ENCODE measurements at regions not wholly inside any gene's neighbourhood (a gene's known extent, or its start where the extent isn't known, plus 50 kb on each side); places are given as distances from the start of the nearest gene placed in this dataset.
"Not testable (repeated sequence)": the region's sequence is repeated elsewhere in the genome, so short reads cannot be mapped to it uniquely, and the experiment has no call there.

GRCh38 chr3:94776401-94776915 lies 713.6 kb downstream of the NSUN3 start:
- no peak for DNase-seq (ENCODE audit: low spot score)
- intact Hi-C loops (cut with micrococcal nuclease), result no loop called here
- Mint-ChIP-seq H3K4me1 (ENCODE audit: low read depth) (no peaks in the 10 kb centered on the region), H3K9me3 (no peaks in the 10 kb centered on the region), H3K36me3 (ENCODE audit: low read depth) (no peaks in the 10 kb centered on the region), H3K27me3 (ENCODE audit: insufficient read depth) (no peaks in the 10 kb centered on the region), H3K27ac (no peak overlapping the region), H3K4me3 (no peak overlapping the region)

GRCh38 chr3:94778289-94778688 lies 715.4 kb downstream of the NSUN3 start:
- DNase-seq (ENCODE audit: low spot score), result no peak
- Mint-ChIP-seq H3K27me3 (ENCODE audit: insufficient read depth) (no peaks in the 10 kb centered on the region), H3K9me3 (no peaks in the 10 kb centered on the region), H3K4me3 (no peak overlapping the region), H3K4me1 (ENCODE audit: low read depth) (no peaks in the 10 kb centered on the region), H3K36me3 (ENCODE audit: low read depth) (no peaks in the 10 kb centered on the region), H3K27ac (no peak overlapping the region)
- intact Hi-C loops (cut with micrococcal nuclease), result no loop called here

GRCh38 chr3:94778814-94779494 lies 716.1 kb downstream of the NSUN3 start:
- DNase-seq (ENCODE audit: low spot score), result no peak
- intact Hi-C loops (cut with micrococcal nuclease), result no loop called here
- Mint-ChIP-seq H3K27me3 (ENCODE audit: insufficient read depth) (no peaks in the 10 kb centered on the region), H3K36me3 (ENCODE audit: low read depth) (no peaks in the 10 kb centered on the region), H3K9me3 (no peaks in the 10 kb centered on the region), H3K4me3 (no peak overlapping the region), H3K27ac (no peak overlapping the region), H3K4me1 (ENCODE audit: low read depth) (no peaks in the 10 kb centered on the region)

- intact Hi-C loops (cut with micrococcal nuclease), result no loop called here
- Mint-ChIP-seq H3K4me3 (no peak overlapping the region), H3K9me3 (no peaks in the 10 kb centered on the region), H3K27me3 (ENCODE audit: insufficient read depth) (no peaks in the 10 kb centered on the region), H3K36me3 (ENCODE audit: low read depth) (no peaks in the 10 kb centered on the region), H3K4me1 (ENCODE audit: low read depth) (no peaks in the 10 kb centered on the region), H3K27ac (no peak overlapping the region)
- no peak for DNase-seq (ENCODE audit: low spot score)
These were observed 716.8 kb downstream of the NSUN3 start for GRCh38 chr3:94779699-94780098.

- H3K4me1 Mint-ChIP-seq (ENCODE audit: low read depth), result no peaks in the 10 kb centered on the region
- no peak overlapping the region for H3K27ac Mint-ChIP-seq
- no peak overlapping the region for H3K4me3 Mint-ChIP-seq
- intact Hi-C loops (cut with micrococcal nuclease), result no loop called here
- H3K9me3 Mint-ChIP-seq, result no peaks in the 10 kb centered on the region
- no peaks in the 10 kb centered on the region for H3K36me3 Mint-ChIP-seq (ENCODE audit: low read depth)
- no peak for DNase-seq (ENCODE audit: low spot score)
- no peaks in the 10 kb centered on the region for H3K27me3 Mint-ChIP-seq (ENCODE audit: insufficient read depth)
These were observed 721.4 kb downstream of the NSUN3 start for GRCh38 chr3:94784274-94784673.

GRCh38 chr3:94787066-94787465 lies 724.2 kb downstream of the NSUN3 start:
- no peak for DNase-seq (ENCODE audit: low spot score)
- peaks cover 2% of the 10 kb centered on the region for H3K9me3 Mint-ChIP-seq
- no peak overlapping the region for H3K4me3 Mint-ChIP-seq
- H3K4me1 Mint-ChIP-seq (ENCODE audit: low read depth), result no peaks in the 10 kb centered on the region
- H3K27ac Mint-ChIP-seq, result no peak overlapping the region
- no peaks in the 10 kb centered on the region for H3K27me3 Mint-ChIP-seq (ENCODE audit: insufficient read depth)
- intact Hi-C loops (cut with micrococcal nuclease), result no loop called here
- H3K36me3 Mint-ChIP-seq (ENCODE audit: low read depth), result no peaks in the 10 kb centered on the region

- peaks cover 10% of the 10 kb centered on the region for H3K9me3 Mint-ChIP-seq
- no peaks in the 10 kb centered on the region for H3K36me3 Mint-ChIP-seq (ENCODE audit: low read depth)
- no peaks in the 10 kb centered on the region for H3K4me1 Mint-ChIP-seq (ENCODE audit: low read depth)
- intact Hi-C loops (cut with micrococcal nuclease), result no loop called here
- DNase-seq (ENCODE audit: low spot score), result no peak
- no peaks in the 10 kb centered on the region for H3K27me3 Mint-ChIP-seq (ENCODE audit: insufficient read depth)
- H3K27ac Mint-ChIP-seq, result no peak overlapping the region
- H3K4me3 Mint-ChIP-seq, result no peak overlapping the region
These were observed 724.9 kb downstream of the NSUN3 start for GRCh38 chr3:94787734-94788270.

GRCh38 chr3:94794563-94794962 lies 731.7 kb downstream of the NSUN3 start:
- DNase-seq (ENCODE audit: low spot score), result no peak
- intact Hi-C loops (cut with micrococcal nuclease), result no loop called here
- Mint-ChIP-seq H3K4me3 (no peak overlapping the region), H3K9me3 (peaks cover 10% of the 10 kb centered on the region), H3K4me1 (ENCODE audit: low read depth) (no peaks in the 10 kb centered on the region), H3K27me3 (ENCODE audit: insufficient read depth) (no peaks in the 10 kb centered on the region), H3K36me3 (ENCODE audit: low read depth) (no peaks in the 10 kb centered on the region), H3K27ac (no peak overlapping the region)

GRCh38 chr3:94799420-94800060 lies 736.7 kb downstream of the NSUN3 start:
- Mint-ChIP-seq H3K36me3 (ENCODE audit: low read depth) (no peaks in the 10 kb centered on the region), H3K4me1 (ENCODE audit: low read depth) (no peaks in the 10 kb centered on the region), H3K9me3 (no peaks in the 10 kb centered on the region), H3K4me3 (no peak overlapping the region), H3K27me3 (ENCODE audit: insufficient read depth) (no peaks in the 10 kb centered on the region), H3K27ac (no peak overlapping the region)
- no peak for DNase-seq (ENCODE audit: low spot score)
- intact Hi-C loops (cut with micrococcal nuclease), result no loop called here

- DNase-seq (ENCODE audit: low spot score), result no peak
- H3K27me3 Mint-ChIP-seq (ENCODE audit: insufficient read depth), result no peaks in the 10 kb centered on the region
- intact Hi-C loops (cut with micrococcal nuclease), result no loop called here
- H3K4me1 Mint-ChIP-seq (ENCODE audit: low read depth), result no peaks in the 10 kb centered on the region
- H3K4me3 Mint-ChIP-seq, result no peak overlapping the region
- no peak overlapping the region for H3K27ac Mint-ChIP-seq
- H3K9me3 Mint-ChIP-seq, result no peaks in the 10 kb centered on the region
- H3K36me3 Mint-ChIP-seq (ENCODE audit: low read depth), result no peaks in the 10 kb centered on the region
These were observed 749.0 kb downstream of the NSUN3 start for GRCh38 chr3:94811836-94812235.

- no peak overlapping the region for H3K27ac Mint-ChIP-seq
- H3K4me1 Mint-ChIP-seq (ENCODE audit: low read depth), result no peaks in the 10 kb centered on the region
- H3K36me3 Mint-ChIP-seq (ENCODE audit: low read depth), result no peaks in the 10 kb centered on the region
- H3K27me3 Mint-ChIP-seq (ENCODE audit: insufficient read depth), result no peaks in the 10 kb centered on the region
- intact Hi-C loops (cut with micrococcal nuclease), result no loop called here
- peaks cover 3% of the 10 kb centered on the region for H3K9me3 Mint-ChIP-seq
- H3K4me3 Mint-ChIP-seq, result no peak overlapping the region
- DNase-seq (ENCODE audit: low spot score), result no peak
These were observed 758.4 kb downstream of the NSUN3 start for GRCh38 chr3:94821241-94821640.

- Mint-ChIP-seq H3K9me3 (peaks cover 7% of the 10 kb centered on the region), H3K4me3 (no peak overlapping the region), H3K4me1 (ENCODE audit: low read depth) (no peaks in the 10 kb centered on the region), H3K27ac (no peak overlapping the region), H3K36me3 (ENCODE audit: low read depth) (no peaks in the 10 kb centered on the region), H3K27me3 (ENCODE audit: insufficient read depth) (no peaks in the 10 kb centered on the region)
- no peak for DNase-seq (ENCODE audit: low spot score)
- intact Hi-C loops (cut with micrococcal nuclease), result no loop called here
These were observed 759.4 kb downstream of the NSUN3 start for GRCh38 chr3:94822298-94822697.

GRCh38 chr3:94846251-94846650 lies 783.4 kb downstream of the NSUN3 start:
- H3K4me3 Mint-ChIP-seq; H3K9me3 Mint-ChIP-seq; DNase-seq (ENCODE audit: low spot score); intact Hi-C loops (cut with micrococcal nuclease); H3K27ac Mint-ChIP-seq; H3K27me3 Mint-ChIP-seq (ENCODE audit: insufficient read depth); H3K4me1 Mint-ChIP-seq (ENCODE audit: low read depth); H3K36me3 Mint-ChIP-seq (ENCODE audit: low read depth): not testable (repeated sequence)

All from activated T-helper 1 cell treated with anti-CD3 and anti-CD28 coated beads, Interleukin-12 subunit alpha, Interleukin-12 subunit beta, Interleukin-2, Interleukin-4 antibody, amounts not matched to agents 30 ng/mL and 10 ng/mL and 1 ng/mL, durations not matched to agents 14 hours and 24 hours and 36 hours (primary cell).